Small intestine (tissue), 7 donors: ENCODE measurements at regions not wholly inside any gene's neighbourhood (a gene's known extent, or its start where the extent isn't known, plus 50 kb on each side); places are given as distances from the start of the nearest gene placed in this dataset.
"Not testable (repeated sequence)": the region's sequence is repeated elsewhere in the genome, so short reads cannot be mapped to it uniquely, and the experiment has no call there.

ENCODE experiments used
- DNase-seq, 2 donors: peaks; one replicate each; pipeline versions ENCODE4 v3.0.0 to v3.0.0-alpha.2; 2013
- FAIRE-seq: peaks from 2 replicates; lab custom pipeline; 2012; peaks lifted over from hg19 to GRCh38; lab: Jason Lieb, UNC
- H3K27ac ChIP-seq, 3 donors: one replicate each; pipeline ENCODE4 v1.5.1; 2013; ENCODE audit warnings: low read length in 2 of 3, mild to moderate bottlenecking in 2 of 3, control low read depth in 1 of 3, inconsistent platforms in 1 of 3, low read depth in 1 of 3, moderate library complexity in 1 of 3
- H3K27me3 ChIP-seq, 3 donors: one replicate each; pipeline ENCODE4 v1.6.1; 2013; ENCODE audit warnings: low read length in 3 of 3, inconsistent platforms in 1 of 3; ENCODE audit not compliant: control insufficient read depth in 3 of 3, insufficient read depth in 3 of 3
- H3K36me3 ChIP-seq, 3 donors: one replicate each; pipeline ENCODE4 v1.6.1; 2013; ENCODE audit warnings: low read length in 3 of 3, inconsistent platforms in 1 of 3, low read depth in 1 of 3, mild to moderate bottlenecking in 1 of 3, moderate library complexity in 1 of 3; ENCODE audit not compliant: control insufficient read depth in 3 of 3, insufficient read depth in 2 of 3
- H3K4me1 ChIP-seq, 3 donors: one replicate each; pipeline ENCODE4 v1.6.1; 2013; ENCODE audit warnings: low read length in 2 of 3, inconsistent platforms in 1 of 3, low read depth in 1 of 3, mild to moderate bottlenecking in 1 of 3, moderate library complexity in 1 of 3; ENCODE audit not compliant: control insufficient read depth in 3 of 3, insufficient read depth in 2 of 3
- H3K4me3 ChIP-seq, 3 donors: one replicate each; pipeline ENCODE4 v1.5.1; 2013; ENCODE audit warnings: low read length in 3 of 3, control low read depth in 1 of 3, inconsistent platforms in 1 of 3, low read depth in 1 of 3, mild to moderate bottlenecking in 1 of 3, moderate library complexity in 1 of 3
- H3K9me3 ChIP-seq, 2 donors: one replicate each; pipeline ENCODE4 v1.6.1; 2013; ENCODE audit warnings: low read depth in 1 of 2, low read length in 1 of 2; ENCODE audit not compliant: control insufficient read depth in 2 of 2, insufficient read depth in 1 of 2
- WGBS, 3 donors: extraction: QIAGEN DNeasy Blood & Tissue Kit; methylation state at CpG; one replicate each; pipeline ENCODE4 v1.1.7; 2013; 5-methylcytosine and 5-hydroxymethylcytosine counted together
- donor health status: healthy with polysubstance abuse.
- donor health status: control.
- donor health status: control.
- donor health status: Bipolar disorder and iron deficiency.
- donor health status: healthy.

DNA sequence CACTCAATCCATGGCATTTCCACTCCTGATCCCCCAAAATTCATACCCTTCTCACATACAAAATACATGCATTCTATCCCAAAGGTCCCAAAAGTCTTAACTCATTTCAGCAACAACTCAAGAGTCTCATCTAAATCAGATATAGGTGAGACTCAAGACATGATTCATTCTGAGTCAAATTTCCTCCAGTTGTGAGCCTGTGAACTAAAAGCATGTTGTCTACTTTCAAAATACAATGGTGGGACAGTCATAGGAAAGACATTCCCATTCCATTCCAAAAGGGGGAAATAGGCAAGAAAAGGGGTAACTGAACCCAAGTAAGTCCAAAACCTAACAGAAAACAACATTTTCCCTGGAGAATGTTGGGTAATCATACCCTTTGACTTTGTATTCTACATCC is 103.3 kb downstream of the C12orf75 start:
- H3K9me3 ChIP-seq, result peaks cover 0 to 4% of the 10 kb centered on the region in 2 donors
- no peak overlapping the region for H3K4me3 ChIP-seq
- no peak for DNase-seq
- H3K27me3 ChIP-seq, result no peaks in the 10 kb centered on the region
- H3K27ac ChIP-seq, result no peak overlapping the region
- H3K4me1 ChIP-seq, result no peaks in the 10 kb centered on the region
- no peak for FAIRE-seq
- H3K36me3 ChIP-seq, result no peaks in the 10 kb centered on the region

DNA sequence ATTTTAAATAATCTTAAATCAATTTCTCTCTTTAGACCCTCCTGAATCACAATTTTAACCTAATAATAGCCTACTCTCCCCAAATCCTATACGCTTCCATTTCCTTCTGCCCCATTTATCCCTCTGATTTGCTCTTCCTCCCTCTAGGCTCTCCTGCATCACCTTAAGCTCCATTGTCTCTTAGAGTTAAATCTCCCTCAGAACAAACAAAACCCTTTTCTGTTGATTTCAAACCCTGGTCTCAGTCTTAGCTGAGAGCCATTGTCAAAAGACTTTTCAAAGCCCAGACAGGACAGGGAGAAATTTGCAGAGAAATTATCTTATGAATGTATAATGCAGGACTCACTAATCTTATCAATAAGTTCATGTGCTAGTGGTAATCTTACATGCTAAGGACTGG is 106.1 kb downstream of the C12orf75 start:
- H3K27me3 ChIP-seq, result no peaks in the 10 kb centered on the region
- WGBS, 3 donors, result 94 to 100% (median 96%) methylated on average over 1 of the region's 1 CpG
- no peak for FAIRE-seq

DNA sequence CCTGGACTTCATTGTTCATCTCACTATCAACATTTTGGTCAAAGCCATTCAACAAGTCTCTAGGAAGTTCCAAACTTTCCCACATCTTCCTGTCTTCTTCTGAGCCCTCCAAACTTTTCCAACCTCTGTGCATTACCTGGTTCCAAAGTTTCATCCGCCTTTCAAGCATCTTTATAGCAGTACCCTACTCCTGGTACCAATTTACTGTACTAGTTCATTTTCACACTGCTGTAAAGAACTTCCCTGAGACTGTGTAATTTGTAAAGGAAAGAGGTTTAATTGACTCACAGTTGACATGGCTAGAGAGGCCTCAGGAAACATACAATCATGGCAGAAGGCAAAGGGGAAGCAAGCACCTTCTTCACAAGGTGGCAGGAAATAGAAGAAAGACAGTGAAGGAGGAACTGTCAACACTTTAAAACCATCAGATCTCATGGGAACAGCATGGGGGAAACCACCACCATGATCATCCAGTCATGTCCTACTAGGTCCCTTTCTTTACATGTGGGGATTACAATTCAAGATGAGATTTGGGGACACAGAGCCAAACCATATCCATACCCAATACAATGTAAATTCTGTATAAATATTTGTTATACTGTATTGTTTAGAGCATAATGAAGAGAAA is 109.7 kb downstream of the C12orf75 start:
- FAIRE-seq, result no peak

More for the DNA sequence above, 106.1 kb downstream of the C12orf75 start:
- no peaks in the 10 kb centered on the region for H3K36me3 ChIP-seq
- no peak for DNase-seq
- H3K9me3 ChIP-seq, result peaks cover 0 to 5% of the 10 kb centered on the region in 2 donors
- H3K4me1 ChIP-seq, result no peaks in the 10 kb centered on the region
- no peak overlapping the region for H3K4me3 ChIP-seq
- no peak overlapping the region for H3K27ac ChIP-seq

DNA sequence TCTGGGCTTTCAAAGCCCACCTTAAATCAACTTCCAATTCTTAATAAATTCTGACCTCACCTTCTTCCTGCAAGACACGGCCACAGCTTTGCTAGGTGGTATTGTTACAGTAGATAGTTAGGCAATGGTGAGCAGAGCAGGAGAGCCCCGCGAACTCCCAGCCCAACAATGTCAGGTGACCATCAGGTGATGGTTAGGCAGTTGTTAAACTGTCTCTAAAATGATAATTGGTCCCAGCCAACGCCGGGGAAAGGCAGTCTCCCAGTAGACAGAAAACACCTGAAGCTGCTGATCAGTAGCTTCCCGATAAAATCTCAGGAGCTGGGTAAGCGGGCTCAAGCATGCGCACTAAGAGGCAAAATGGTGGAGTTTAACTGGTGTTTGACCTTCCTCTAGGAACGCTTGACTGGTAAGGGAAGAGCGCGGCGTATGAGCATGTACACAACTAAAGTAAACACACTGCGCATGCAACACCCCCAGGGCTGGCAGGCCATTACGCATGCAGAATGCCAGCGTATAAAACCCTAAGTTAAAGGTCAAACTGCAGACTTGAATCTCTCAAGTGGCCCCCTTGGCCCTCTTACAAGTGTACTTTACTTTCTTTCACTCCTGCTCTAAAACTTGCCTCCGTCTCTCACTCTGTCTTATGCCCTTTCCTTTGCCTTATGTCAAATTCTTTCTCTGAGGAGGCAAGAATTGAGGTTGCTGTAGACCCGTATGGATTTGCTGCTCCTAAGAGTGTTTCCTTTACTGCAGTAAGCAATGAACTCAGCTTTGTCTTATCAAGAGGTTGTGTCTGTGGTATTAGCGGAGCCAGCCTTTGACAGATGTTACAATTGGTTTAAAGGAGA is 113.5 kb downstream of the C12orf75 start:
- Histone ChIP-seq H3K4me3 (peak overlapping the region in 1 of 3 donors; percentile 8), H3K4me1 (peaks cover 0 to 25% (median 0%) of the 10 kb centered on the region in 3 donors), H3K27ac (peak overlapping the region in 1 of 3 donors; percentile 4), H3K36me3 (no peaks in the 10 kb centered on the region), H3K9me3 (no peaks in the 10 kb centered on the region), H3K27me3 (peaks cover 0 to 2% (median 0%) of the 10 kb centered on the region in 3 donors)
- FAIRE-seq, result no peak
- DNase-seq, result peak in 1 of 2 donors; percentile 52
- 60 to 73% (median 63%) methylated on average over 18 of the region's 18 CpGs for WGBS, 3 donors

More for the DNA sequence above, 109.7 kb downstream of the C12orf75 start:
- Histone ChIP-seq H3K27me3 (peaks cover 0 to 2% (median 0%) of the 10 kb centered on the region in 3 donors), H3K9me3 (peaks cover 0 to 5% of the 10 kb centered on the region in 2 donors), H3K27ac (no peak overlapping the region), H3K36me3 (no peaks in the 10 kb centered on the region), H3K4me1 (peaks cover 0 to 17% (median 0%) of the 10 kb centered on the region in 3 donors), H3K4me3 (no peak overlapping the region)
- no peak for DNase-seq
- 93 to 100% (median 100%) methylated on average over 1 of the region's 1 CpG for WGBS, 3 donors

DNA sequence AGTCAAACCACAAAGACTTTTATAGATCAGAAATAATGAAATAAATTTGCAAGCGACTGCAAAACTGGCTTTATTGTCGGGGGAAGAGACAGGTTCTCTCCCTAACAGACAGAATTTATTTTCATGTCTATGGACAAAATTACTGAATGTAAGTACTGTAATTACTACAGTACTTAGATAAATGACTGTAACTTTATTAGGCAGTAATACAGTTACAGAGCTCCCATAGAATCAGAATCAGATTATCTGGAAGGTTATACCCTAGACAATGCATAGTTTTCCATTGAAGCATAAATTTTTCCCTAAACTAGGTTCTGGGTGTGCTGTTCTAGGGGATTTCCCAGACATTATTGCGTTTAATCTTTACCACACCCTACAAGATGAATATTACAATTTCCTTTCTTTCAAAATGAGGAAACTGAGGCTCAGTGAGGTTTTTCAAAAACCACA is 114.2 kb downstream of the C12orf75 start:
- no peak overlapping the region for H3K4me3 ChIP-seq
- FAIRE-seq (no peak), DNase-seq (no peak)
- peaks cover 0 to 25% (median 0%) of the 10 kb centered on the region in 3 donors for H3K4me1 ChIP-seq
- 55 to 60% (median 57%) methylated on average over 3 of the region's 3 CpGs for WGBS, 3 donors
- H3K27ac ChIP-seq, result peak overlapping the region in 1 of 3 donors; percentile 4
- peaks cover 0 to 2% (median 0%) of the 10 kb centered on the region in 3 donors for H3K27me3 ChIP-seq
- H3K36me3 ChIP-seq, result no peaks in the 10 kb centered on the region
- no peaks in the 10 kb centered on the region for H3K9me3 ChIP-seq

DNA sequence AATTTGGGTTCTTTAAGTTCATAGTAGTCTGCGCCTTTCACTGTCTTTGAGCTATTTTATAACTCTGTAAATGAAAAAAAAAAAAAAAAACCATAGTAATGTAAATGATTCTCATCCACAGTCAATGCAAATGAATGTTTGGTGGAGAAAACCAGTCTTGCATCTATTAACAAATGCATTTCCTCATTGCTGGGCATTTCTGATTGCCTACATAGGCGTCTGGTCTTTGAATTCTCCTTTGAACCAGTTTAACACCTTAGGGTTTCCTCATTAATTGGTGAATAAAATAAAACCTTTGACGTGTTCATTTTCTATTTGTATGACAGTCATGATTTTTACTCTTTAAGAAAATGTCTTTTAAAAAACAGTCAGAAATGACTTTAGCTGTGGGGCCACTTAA is 114.8 kb downstream of the C12orf75 start:
- peak in 1 of 2 donors; percentile 5 for DNase-seq
- Histone ChIP-seq H3K4me3 (no peak overlapping the region), H3K36me3 (no peaks in the 10 kb centered on the region), H3K27ac (no peak overlapping the region), H3K4me1 (peaks cover 0 to 25% (median 0%) of the 10 kb centered on the region in 3 donors), H3K9me3 (no peaks in the 10 kb centered on the region), H3K27me3 (peaks cover 0 to 2% (median 0%) of the 10 kb centered on the region in 3 donors)
- WGBS, 3 donors, result 36 to 63% (median 42%) methylated on average over 3 of the region's 3 CpGs
- FAIRE-seq, result no peak

DNA sequence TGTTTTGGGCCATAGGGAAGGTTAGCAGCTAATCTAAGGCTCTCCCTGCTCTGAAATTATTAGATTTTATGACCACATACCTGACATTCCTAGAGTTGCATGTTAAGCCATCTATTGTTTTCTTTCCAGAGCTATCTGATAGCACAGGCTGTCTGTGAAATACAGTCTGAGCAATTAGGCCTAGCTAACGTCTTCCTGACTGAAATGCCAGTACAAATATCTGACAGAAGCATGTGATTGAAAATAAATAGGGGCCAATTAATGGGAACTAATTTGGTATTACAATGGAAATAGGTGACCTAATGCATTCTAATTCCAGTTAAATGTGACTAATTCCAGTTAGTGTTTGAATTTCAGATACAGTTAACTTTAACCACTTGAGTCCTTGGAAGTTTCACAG is 115.2 kb downstream of the C12orf75 start:
- 13 to 46% (median 29%) methylated on average over 1 of the region's 1 CpG for whole genome bisulfite sequencing, 3 donors
- Histone ChIP-seq H3K9me3 (no peaks in the 10 kb centered on the region), H3K27me3 (peaks cover 0 to 2% (median 0%) of the 10 kb centered on the region in 3 donors), H3K4me3 (no peak overlapping the region), H3K27ac (peak overlapping the region in 1 of 3 donors; percentile 9), H3K4me1 (peaks cover 0 to 25% (median 0%) of the 10 kb centered on the region in 3 donors), H3K36me3 (no peaks in the 10 kb centered on the region)
- peak; percentile 5 to 42 for DNase-seq
- no peak for FAIRE-seq

DNA sequence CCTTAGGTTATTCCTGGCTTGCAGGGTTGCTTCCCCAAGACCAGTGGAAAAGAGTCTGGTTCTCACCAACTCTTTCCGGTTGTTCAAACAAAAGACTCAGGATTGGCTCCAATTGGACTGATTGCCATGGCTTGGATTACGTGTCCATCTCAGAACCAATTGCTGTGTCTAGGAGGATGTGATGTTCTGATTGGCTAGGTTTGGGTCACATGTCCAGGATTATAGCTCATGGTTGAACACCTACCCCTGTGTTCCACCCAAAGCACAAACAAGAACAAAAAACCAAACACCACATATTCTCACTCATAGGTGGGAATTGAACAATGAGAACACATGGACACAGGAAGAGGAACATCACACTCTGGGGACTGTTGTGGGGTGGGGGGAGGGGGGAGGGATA is 116.0 kb downstream of the C12orf75 start:
- H3K27ac ChIP-seq, FAIRE-seq, DNase-seq, H3K36me3 ChIP-seq, H3K27me3 ChIP-seq, H3K4me3 ChIP-seq, H3K9me3 ChIP-seq: not testable (repeated sequence)
- 92 to 100% (median 96%) methylated on average over 2 of the region's 2 CpGs for WGBS, 3 donors
- H3K4me1 ChIP-seq, result peaks cover 0 to 25% (median 0%) of the 10 kb centered on the region in 3 donors
